Urinary bladder (tissue), 3 donors: ENCODE measurements at regions not wholly inside any gene's neighbourhood (a gene's known extent, or its start where the extent isn't known, plus 50 kb on each side); places are given as distances from the start of the nearest gene placed in this dataset.

Source experiments
- DNase-seq: peaks from one replicate; pipeline ENCODE4 v3.0.0-alpha.2; 2015; ENCODE audit errors: extremely low spot score
- H3K27ac ChIP-seq: one replicate; pipeline ENCODE4 v1.5.1; 2013; ENCODE audit warnings: low read depth, mild to moderate bottlenecking, moderate library complexity
- H3K36me3 ChIP-seq: one replicate; pipeline ENCODE4 v1.6.1; 2013; ENCODE audit warnings: mild to moderate bottlenecking, moderate library complexity; ENCODE audit not compliant: insufficient read depth
- H3K4me1 ChIP-seq: one replicate; pipeline ENCODE4 v1.6.1; 2013; ENCODE audit warnings: mild to moderate bottlenecking, moderate library complexity; ENCODE audit not compliant: insufficient read depth
- H3K4me3 ChIP-seq: one replicate; pipeline ENCODE4 v1.5.1; 2013; ENCODE audit warnings: low read depth, low read length
- WGBS: extraction: QIAGEN DNeasy Blood & Tissue Kit; methylation state at CpG from one replicate; pipeline ENCODE4 v1.1.7; 2013; 5-methylcytosine and 5-hydroxymethylcytosine counted together
- donor health status: healthy with polysubstance abuse.
- donor health status: healthy.

GRCh38 chr2:100673115-100673514 is 110.3 kb downstream of the PDCL3 start:
- H3K36me3 ChIP-seq: no peaks in the 10 kb centered on the region
- H3K4me1 ChIP-seq: no peaks in the 10 kb centered on the region
- H3K4me3 ChIP-seq: no peak overlapping the region
- H3K27ac ChIP-seq: no peak overlapping the region
- WGBS: 92% methylated on average over 8 of the region's 8 CpGs
- DNase-seq: no peak

DNA sequence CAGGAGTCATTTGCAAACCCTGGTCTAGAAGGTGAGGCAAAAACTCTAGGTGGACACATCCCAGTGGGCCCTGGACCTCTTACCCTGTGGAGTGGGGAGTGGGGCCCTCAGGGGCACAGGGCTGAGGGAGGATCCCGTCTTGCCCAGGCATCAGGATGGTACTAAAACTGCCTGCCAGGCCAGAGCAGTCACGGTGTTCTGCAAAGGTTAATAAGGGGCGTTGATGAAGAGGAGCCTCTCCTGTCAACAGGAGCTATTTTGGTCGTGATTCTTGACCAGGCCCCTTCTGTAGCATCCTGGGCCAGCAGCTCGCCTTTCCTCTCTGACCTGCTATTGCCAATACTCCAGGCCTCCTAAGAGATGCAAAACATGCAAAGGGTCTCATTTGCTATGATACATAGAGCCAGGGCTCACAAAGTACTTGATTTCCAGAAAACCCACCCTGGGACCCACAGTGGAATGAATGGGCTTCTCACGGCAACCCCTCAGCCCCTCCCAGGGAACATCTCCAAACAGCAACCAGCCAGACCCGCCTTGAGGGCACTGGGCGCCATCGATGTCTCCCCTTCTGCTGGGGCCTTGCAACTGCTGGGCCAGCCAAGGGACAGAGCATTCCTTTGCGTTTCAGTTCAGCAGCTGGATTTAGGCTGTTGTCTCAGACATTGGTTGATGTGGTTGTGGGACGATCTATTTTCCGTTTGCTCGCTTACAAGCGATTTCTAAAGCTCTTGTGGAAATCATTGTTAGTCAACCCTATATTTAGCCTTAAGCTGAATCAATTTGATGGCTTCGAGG is 111.1 kb downstream of the PDCL3 start:
- H3K4me3 ChIP-seq: no peak overlapping the region
- H3K36me3 ChIP-seq: no peaks in the 10 kb centered on the region
- DNase-seq: no peak
- WGBS: 80% methylated on average over 15 of the region's 15 CpGs
- H3K27ac ChIP-seq: no peak overlapping the region
- no peaks in the 10 kb centered on the region for H3K4me1 ChIP-seq

- Histone ChIP-seq H3K27ac (no peak overlapping the region), H3K4me1 (no peaks in the 10 kb centered on the region), H3K36me3 (no peaks in the 10 kb centered on the region), H3K4me3 (no peak overlapping the region)
- WGBS: 82% methylated on average over 10 of the region's 10 CpGs
- no peak for DNase-seq
Observed at GRCh38 chr2:100674666-100675065, 111.9 kb downstream of the PDCL3 start.

GRCh38 chr2:100675373-100675772 is 112.6 kb downstream of the PDCL3 start:
- 76% methylated on average over 6 of the region's 6 CpGs for whole genome bisulfite sequencing
- H3K4me1 ChIP-seq: no peaks in the 10 kb centered on the region
- no peak for DNase-seq

GRCh38 chr2:100675855-100676254 is 113.1 kb downstream of the PDCL3 start:
- no peaks in the 10 kb centered on the region for H3K36me3 ChIP-seq

More at GRCh38 chr2:100675373-100675772, 112.6 kb downstream of the PDCL3 start:
- H3K36me3 ChIP-seq: no peaks in the 10 kb centered on the region
- H3K4me3 ChIP-seq: no peak overlapping the region
- H3K27ac ChIP-seq: no peak overlapping the region

GRCh38 chr2:100676346-100676745 is 113.6 kb downstream of the PDCL3 start:
- DNase-seq: no peak
- Histone ChIP-seq H3K36me3 (no peaks in the 10 kb centered on the region), H3K4me1 (no peaks in the 10 kb centered on the region), H3K4me3 (no peak overlapping the region), H3K27ac (no peak overlapping the region)
- WGBS: 95% methylated on average over 4 of the region's 4 CpGs

More at GRCh38 chr2:100675855-100676254, 113.1 kb downstream of the PDCL3 start:
- Histone ChIP-seq H3K4me3 (no peak overlapping the region), H3K27ac (no peak overlapping the region), H3K4me1 (no peaks in the 10 kb centered on the region)
- WGBS: 93% methylated on average over 4 of the region's 4 CpGs
- no peak for DNase-seq

DNA sequence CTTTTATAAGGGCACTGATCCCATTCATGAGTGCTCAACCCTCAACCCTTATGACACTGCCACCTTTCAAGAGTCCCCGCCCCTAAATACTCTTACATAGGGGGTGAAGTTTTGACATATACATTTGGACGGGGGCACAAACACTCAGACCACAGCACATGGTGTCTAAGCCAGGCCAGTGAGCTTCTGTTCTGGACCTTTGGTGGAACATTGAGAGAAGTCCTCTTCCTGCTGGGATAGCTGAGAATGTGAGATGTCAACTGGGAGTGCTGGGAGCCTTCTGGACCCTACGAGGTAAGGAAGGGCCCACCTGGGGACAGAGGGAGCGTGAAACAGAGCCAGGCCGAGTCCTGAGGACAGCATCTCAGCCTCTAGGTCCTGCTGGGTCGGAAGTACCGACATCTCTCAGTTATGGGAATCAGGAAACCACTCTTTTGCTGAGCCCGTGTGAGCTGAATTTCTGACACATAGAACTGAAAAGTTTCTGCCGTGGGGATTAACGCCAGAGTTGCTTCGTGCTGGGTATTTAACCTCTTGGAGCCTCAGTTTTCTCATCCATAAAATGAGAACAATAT is 114.9 kb downstream of the PDCL3 start:
- Histone ChIP-seq H3K4me3 (no peak overlapping the region), H3K36me3 (no peaks in the 10 kb centered on the region), H3K4me1 (no peaks in the 10 kb centered on the region), H3K27ac (no peak overlapping the region)
- DNase-seq: no peak
- WGBS: 91% methylated on average over 11 of the region's 11 CpGs

DNA sequence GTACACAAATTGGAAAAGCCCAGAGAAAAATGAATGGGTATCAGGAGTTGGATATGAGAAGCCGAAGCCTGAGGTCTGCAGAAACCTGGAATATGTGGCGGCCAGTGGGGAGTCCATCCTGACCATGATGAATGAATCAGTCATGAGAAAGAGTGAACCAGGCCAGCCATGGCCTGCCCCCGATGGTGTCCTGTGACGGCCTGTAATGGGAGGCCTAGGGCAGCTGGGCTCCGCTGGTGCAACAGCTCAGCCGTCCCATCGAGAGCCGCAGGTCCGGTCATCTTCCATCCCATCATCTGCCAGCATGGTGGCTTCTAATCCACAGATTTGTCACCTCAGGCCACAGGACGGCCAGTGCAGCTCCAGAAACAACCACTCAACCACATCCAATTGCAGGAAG is 116.4 kb downstream of the PDCL3 start:
- Histone ChIP-seq H3K4me3 (no peak overlapping the region), H3K27ac (no peak overlapping the region), H3K36me3 (no peaks in the 10 kb centered on the region), H3K4me1 (no peaks in the 10 kb centered on the region)
- no peak for DNase-seq
- WGBS: 94% methylated on average over 10 of the region's 10 CpGs

- no peaks in the 10 kb centered on the region for H3K4me1 ChIP-seq
- no peak for DNase-seq
- H3K27ac ChIP-seq: no peak overlapping the region
- H3K4me3 ChIP-seq: no peak overlapping the region
- H3K36me3 ChIP-seq: no peaks in the 10 kb centered on the region
- WGBS: 92% methylated on average over 7 of the region's 7 CpGs
Observed at GRCh38 chr2:100682536-100682935, 119.7 kb downstream of the PDCL3 start.

GRCh38 chr2:100683231-100683630 is 120.4 kb downstream of the PDCL3 start:
- H3K36me3 ChIP-seq: no peaks in the 10 kb centered on the region
- 90% methylated on average over 4 of the region's 4 CpGs for WGBS
- no peak overlapping the region for H3K4me3 ChIP-seq
- DNase-seq: no peak
- H3K4me1 ChIP-seq: no peaks in the 10 kb centered on the region
- no peak overlapping the region for H3K27ac ChIP-seq

DNA sequence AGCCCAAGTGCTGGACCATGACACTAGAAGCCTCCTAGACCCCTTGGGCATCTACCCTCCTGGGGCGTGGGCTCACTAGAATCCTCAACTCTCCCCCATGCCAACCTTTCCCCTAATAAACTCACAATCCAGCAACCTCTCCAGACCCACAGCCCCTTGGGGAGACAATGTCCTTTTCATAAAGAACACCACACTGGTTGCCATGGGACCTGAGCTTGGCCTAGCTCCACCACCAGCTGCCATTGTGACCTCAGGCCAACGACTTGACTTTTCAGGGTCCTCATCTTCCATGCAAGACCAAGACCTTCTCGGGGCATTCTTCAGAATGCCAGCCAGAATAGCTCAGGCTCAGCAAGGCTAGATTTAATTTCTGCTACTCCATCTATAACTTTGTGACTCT is 128.1 kb upstream of the NPAS2 start:
- H3K36me3 ChIP-seq: no peaks in the 10 kb centered on the region
- no peak overlapping the region for H3K27ac ChIP-seq
- no peak overlapping the region for H3K4me3 ChIP-seq
- 87% methylated on average over 3 of the region's 3 CpGs for WGBS
- no peaks in the 10 kb centered on the region for H3K4me1 ChIP-seq
- DNase-seq: no peak

GRCh38 chr2:100692381-100692780 is 127.6 kb upstream of the NPAS2 start:
- no peak overlapping the region for H3K4me3 ChIP-seq
- no peaks in the 10 kb centered on the region for H3K4me1 ChIP-seq
- H3K36me3 ChIP-seq: no peaks in the 10 kb centered on the region
- no peak overlapping the region for H3K27ac ChIP-seq
- no peak for DNase-seq
- 86% methylated on average over 5 of the region's 5 CpGs for WGBS

- no peaks in the 10 kb centered on the region for H3K36me3 ChIP-seq
- H3K4me1 ChIP-seq: no peaks in the 10 kb centered on the region
- no peak overlapping the region for H3K27ac ChIP-seq
- no peak for DNase-seq
- no peak overlapping the region for H3K4me3 ChIP-seq
Observed at GRCh38 chr2:100692906-100693305, 127.0 kb upstream of the NPAS2 start.

GRCh38 chr2:100699131-100699530 is 120.8 kb upstream of the NPAS2 start:
- no peaks in the 10 kb centered on the region for H3K36me3 ChIP-seq
- 82% methylated on average over 5 of the region's 5 CpGs for WGBS
- H3K4me3 ChIP-seq: no peak overlapping the region
- H3K27ac ChIP-seq: no peak overlapping the region
- H3K4me1 ChIP-seq: no peaks in the 10 kb centered on the region
- no peak for DNase-seq
